ENCODE measurements at regions not wholly inside any gene's neighbourhood (a gene's known extent, or its start where the extent isn't known, plus 50 kb on each side); places are given as distances from the start of the nearest gene placed in this dataset.

- DNase-seq (ENCODE audit: low spot score in 2 of 2) (no peak), FAIRE-seq (no peak)
Measured at GRCh38 chr2:40879305-40879704, 427.4 kb upstream of the SLC8A1 start.

DNA sequence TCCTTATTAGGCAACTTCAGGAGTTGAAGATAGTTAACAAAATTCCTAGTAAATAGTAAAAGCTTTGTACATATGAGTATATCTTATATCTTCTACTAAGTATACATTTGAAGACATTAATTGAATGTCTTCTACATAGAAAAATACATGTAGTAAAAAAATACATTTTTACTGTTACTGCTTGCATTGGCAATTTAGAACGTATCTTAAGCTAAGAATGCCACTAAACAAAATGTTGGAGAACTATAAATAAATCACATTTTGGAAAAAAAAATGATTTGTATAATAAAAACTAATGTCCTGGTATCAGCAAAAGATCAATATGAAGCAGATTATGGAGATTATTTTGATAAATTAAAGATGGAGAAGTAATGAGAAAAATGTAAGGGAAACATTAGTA, 434.2 kb upstream of the SLC8A1 start:
- DNase-seq (ENCODE audit: low spot score in 2 of 2) (no peak), FAIRE-seq (no peak)

DNA sequence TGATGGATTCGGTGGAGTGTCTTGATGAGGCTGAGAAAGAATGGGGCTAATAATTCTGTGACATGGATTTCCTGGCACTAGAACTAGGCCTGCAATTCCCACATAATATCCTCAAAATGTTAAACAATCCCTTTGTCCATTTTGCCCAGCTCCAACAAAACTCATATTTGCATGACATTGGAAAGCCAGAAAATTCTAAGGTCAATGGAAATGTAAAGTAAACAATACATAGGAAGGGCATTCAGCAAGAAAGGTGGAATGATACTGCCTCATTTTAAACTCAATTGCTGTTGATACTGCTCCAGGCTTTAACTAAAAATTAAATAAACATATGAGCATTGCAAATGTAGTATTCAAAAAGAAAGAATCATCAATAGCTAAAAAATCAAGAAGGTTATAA, 434.8 kb upstream of the SLC8A1 start:
- FAIRE-seq (no peak), DNase-seq (ENCODE audit: low spot score in 2 of 2) (no peak)

- FAIRE-seq, result no peak
- no peak for DNase-seq (ENCODE audit: low spot score in 2 of 2)
Measured at GRCh38 chr2:40896358-40896757, 444.5 kb upstream of the SLC8A1 start.

DNA sequence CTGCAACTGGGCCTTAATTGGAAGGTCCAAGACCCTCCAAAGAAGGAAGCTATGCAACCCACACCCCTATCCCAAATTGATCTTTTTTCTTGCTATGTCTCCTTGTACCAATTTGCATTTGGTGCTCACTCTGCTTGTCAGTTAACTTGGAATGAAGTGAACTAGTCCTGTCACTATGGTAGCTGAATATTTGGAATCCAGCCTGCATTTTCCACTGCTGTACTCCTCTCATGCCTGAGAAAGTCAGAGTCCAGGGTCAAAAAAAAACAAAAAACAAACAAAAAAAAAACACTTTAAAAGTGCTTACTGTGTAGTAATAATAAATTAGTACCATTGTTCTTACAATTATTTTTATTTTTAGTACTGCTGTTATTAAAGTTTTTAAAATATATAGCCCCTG, 462.8 kb upstream of the SLC8A1 start:
- no peak for DNase-seq (ENCODE audit: low spot score in 2 of 2)
- FAIRE-seq, result no peak

- no peak for DNase-seq (ENCODE audit: low spot score in 2 of 2)
- FAIRE-seq, result no peak
Measured at GRCh38 chr2:40915651-40916050, 463.8 kb upstream of the SLC8A1 start.

GRCh38 chr2:40935349-40935748, 483.5 kb upstream of the SLC8A1 start:
- DNase-seq (ENCODE audit: low spot score in 2 of 2), result no peak

GRCh38 chr2:40937284-40937683, 485.4 kb upstream of the SLC8A1 start:
- no peak for DNase-seq (ENCODE audit: low spot score in 2 of 2)
- FAIRE-seq, result no peak

More at GRCh38 chr2:40935349-40935748, 483.5 kb upstream of the SLC8A1 start:
- no peak for FAIRE-seq

DNA sequence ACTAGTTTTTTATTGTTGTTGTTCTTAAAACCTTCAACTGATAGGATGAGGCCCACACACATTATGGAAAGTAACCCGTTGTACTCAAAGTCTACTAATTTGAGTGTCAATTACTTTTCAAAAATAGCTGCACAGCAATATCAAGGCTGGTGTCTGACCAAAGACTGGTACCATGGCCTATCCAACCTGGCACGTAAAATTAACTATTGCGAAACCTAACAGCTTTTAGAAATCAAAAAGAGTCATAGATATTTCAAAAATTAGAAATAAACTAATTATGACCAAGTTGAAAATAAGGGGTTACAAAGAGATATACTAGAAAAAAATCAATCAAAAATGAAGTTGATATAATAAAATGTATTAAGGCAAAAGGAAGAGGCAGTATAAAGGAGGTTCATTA, 501.5 kb upstream of the SLC8A1 start:
- DNase-seq (ENCODE audit: low spot score in 2 of 2) (no peak), FAIRE-seq (no peak)

DNA sequence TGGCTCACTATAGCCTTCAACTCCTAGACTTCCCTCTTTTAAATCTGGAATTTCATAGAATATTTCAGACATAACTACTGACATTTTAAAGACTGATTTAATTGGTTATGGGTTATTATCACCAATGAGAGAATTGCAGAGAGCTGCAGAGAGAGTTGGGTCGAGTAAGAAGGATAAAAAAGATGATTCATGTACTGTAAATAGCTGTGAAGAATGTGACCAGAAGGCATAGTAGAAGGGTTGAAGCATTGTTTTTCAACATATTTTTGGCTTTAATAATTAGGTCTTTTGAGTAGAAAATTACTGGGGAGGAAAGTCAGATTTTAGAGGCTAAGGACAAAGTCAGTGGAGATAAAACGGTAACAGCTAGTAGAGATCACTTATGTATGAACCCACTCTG, 503.2 kb upstream of the SLC8A1 start:
- FAIRE-seq (no peak), DNase-seq (ENCODE audit: low spot score in 2 of 2) (no peak)

DNA sequence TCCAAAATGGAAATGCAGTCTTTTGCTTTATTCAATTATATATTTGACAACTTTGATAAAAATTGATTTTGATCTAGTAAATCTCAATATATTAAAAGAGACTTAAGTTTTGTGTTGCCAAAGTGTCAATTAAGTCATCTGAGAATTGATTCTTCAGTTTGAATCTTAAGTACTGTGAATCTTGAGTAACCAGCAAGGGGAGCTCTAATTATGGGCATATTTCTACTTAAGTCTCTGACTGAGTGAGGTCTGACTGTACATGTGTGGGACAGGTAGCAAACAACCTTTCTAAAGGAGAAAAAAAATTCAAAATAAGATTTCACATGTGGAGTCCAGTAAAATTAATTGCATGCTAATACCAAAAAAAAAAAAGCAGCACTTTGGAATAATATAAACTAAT, 503.7 kb upstream of the SLC8A1 start:
- DNase-seq (ENCODE audit: low spot score in 2 of 2) (no peak), FAIRE-seq (no peak)

DNA sequence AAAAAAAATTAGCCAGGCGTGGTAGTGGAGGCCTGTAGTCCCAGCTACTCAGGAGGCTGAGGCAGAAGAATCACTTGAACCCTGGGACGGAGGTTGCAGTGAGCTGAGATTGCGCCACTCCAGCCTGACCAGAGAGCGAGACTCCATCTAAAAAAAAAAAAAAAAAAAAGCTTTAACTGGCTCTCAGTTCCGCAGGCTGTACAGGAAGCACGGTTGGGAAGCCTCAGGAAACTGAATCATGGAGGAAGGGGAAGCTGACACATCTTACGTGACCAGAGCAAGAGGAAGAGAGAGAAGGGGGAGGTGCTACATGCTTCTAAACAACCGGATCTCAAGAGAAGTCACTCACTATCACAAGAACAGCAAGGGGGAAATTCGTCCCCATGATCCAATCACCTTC, 505.6 kb upstream of the SLC8A1 start:
- FAIRE-seq (no peak), DNase-seq (ENCODE audit: low spot score in 2 of 2) (no peak)

- FAIRE-seq, result no peak
- DNase-seq (ENCODE audit: low spot score in 2 of 2), result no peak
Measured at GRCh38 chr2:40962026-40962425, 510.1 kb upstream of the SLC8A1 start.

- no peak for FAIRE-seq
- no peak for DNase-seq (ENCODE audit: low spot score in 2 of 2)
Measured at GRCh38 chr2:40964509-40965250, 512.8 kb upstream of the SLC8A1 start.

DNA sequence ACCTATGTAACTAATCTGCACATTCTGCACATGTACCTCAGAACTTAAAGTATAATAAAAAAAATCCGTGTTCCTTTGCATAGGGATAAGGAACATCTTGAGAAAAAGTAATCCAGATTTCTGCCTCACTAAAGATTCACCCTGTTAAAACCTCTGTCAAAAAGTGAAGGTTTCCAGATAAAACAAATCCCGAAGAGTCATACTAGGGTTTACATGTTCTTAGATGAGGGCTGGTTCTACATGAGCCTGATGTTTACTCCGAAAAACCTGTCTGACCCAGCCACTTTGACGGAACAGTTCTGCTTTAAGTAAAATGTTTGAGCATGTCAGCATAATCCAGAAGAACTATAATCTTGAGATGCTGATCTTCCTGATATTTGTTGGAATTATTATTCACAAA, 515.6 kb upstream of the SLC8A1 start:
- no peak for DNase-seq (ENCODE audit: low spot score in 2 of 2)

GRCh38 chr2:40975151-40975550, 523.3 kb upstream of the SLC8A1 start:
- FAIRE-seq (no peak), DNase-seq (ENCODE audit: low spot score in 2 of 2) (no peak)

More for the DNA sequence above, 515.6 kb upstream of the SLC8A1 start:
- no peak for FAIRE-seq

DNA sequence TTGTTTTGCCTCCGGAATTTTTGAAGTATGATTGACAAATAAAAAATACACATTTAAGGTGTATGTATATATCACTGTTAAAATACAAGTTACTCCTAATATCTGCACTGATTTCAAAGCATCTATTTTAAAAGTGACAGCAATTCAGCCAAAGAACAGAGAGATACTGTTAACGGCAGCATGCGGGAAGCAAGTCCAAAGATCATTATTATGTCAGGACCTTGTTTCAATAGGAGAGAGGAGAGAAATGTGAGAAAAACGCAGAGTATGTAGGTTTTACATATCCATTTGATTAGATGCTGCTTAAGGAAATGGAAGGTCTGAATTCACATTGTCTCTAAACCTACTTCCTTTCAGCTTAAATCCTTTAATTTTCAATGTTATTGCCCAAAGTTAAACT, 545.5 kb upstream of the SLC8A1 start:
- FAIRE-seq (no peak), DNase-seq (ENCODE audit: low spot score in 2 of 2) (no peak)

DNA sequence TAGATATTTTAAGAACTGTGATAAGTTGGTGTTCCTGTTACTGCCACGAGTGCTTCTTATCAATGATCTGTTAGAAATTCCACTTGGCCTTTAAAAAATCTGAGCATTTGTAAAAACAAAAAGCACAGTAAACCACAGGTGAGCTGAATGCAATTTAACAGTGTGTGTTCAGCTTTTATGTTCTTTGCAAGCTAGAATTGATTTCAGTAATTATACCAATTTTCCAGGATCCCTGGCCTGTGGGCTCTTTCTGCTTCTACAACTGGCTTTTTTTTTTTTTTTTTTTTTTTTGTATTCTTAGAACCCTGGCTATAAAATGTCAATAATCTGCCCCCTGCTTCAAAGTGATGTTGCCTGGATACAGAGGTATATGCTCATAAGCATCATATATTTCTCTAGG, 548.5 kb upstream of the SLC8A1 start:
- DNase-seq (ENCODE audit: low spot score in 2 of 2), result no peak
- FAIRE-seq, result no peak

GRCh38 chr2:41000906-41001305, 549.0 kb upstream of the SLC8A1 start:
- FAIRE-seq (no peak), DNase-seq (ENCODE audit: low spot score in 2 of 2) (no peak)

- DNase-seq (ENCODE audit: low spot score in 2 of 2) (no peak), FAIRE-seq (no peak)
Measured at GRCh38 chr2:41004700-41005099, 552.8 kb upstream of the SLC8A1 start.

- FAIRE-seq (no peak), DNase-seq (ENCODE audit: low spot score in 2 of 2) (no peak)
Measured at GRCh38 chr2:41020358-41020757, 568.5 kb upstream of the SLC8A1 start.

- DNase-seq (ENCODE audit: low spot score in 2 of 2), result no peak
- no peak for FAIRE-seq
Measured at GRCh38 chr2:41024816-41025215, 572.9 kb upstream of the SLC8A1 start.

GRCh38 chr2:41026613-41027012, 574.7 kb upstream of the SLC8A1 start:
- DNase-seq (ENCODE audit: low spot score in 2 of 2), result no peak
- FAIRE-seq, result no peak
